HEK293 (cell line): ENCODE measurements at regions not wholly inside any gene's neighbourhood (a gene's known extent, or its start where the extent isn't known, plus 50 kb on each side); places are given as distances from the start of the nearest gene placed in this dataset.
A peak's percentile ranks its signal among the peaks of the same experiment; 100 is the strongest.
"Not testable (repeated sequence)": the region's sequence is repeated elsewhere in the genome, so short reads cannot be mapped to it uniquely, and the experiment has no call there.

Experiments
- CTCF ChIA-PET: fragments of 350-600 bp; formaldehyde crosslinking; extraction: SDS; loops from one replicate; lab custom pipeline; 2021; ENCODE audit warnings: antibody characterized with exemption; lab: Yijun Ruan, JAX
- POLR2A ChIA-PET: fragments of 300-600 bp; formaldehyde crosslinking; extraction: SDS; loops from one replicate; lab custom pipeline; 2020; ENCODE audit warnings: antibody characterized with exemption, inconsistent platforms; lab: Yijun Ruan, JAX
- H3K27ac ChIP-seq: fragments of 200-500 bp; sonication (Bioruptor generic); 2 replicates; pipeline ENCODE4 v1.5.1; 2014; ENCODE audit warnings: low read depth, low read length, control low read depth, inconsistent platforms; ENCODE audit errors: extremely low read depth
- H3K36me3 ChIP-seq, 2 experiments: fragments of 200-500 bp in 1 of 2; sonication (Bioruptor generic) in 1 of 2; 1 replicate in 1 of 2; 2 replicates in 1 of 2; pipeline ENCODE4 v1.5.1; 2014 to 2017; ENCODE audit warnings: inconsistent platforms in 2 of 2, low read length in 2 of 2; ENCODE audit not compliant: control insufficient read depth in 2 of 2, insufficient read depth in 1 of 2
- H3K4me1 ChIP-seq: fragments of 200-500 bp; sonication (Bioruptor generic); 2 replicates; pipeline ENCODE4 v1.5.1; 2014; ENCODE audit warnings: mild to moderate bottlenecking, low read length, inconsistent platforms; ENCODE audit not compliant: control insufficient read depth, insufficient read depth
- H3K4me3 ChIP-seq: 2 replicates; pipeline ENCODE4 v1.5.1; 2011; ENCODE audit warnings: low read depth, mild to moderate bottlenecking, control low read depth, low read length, moderate library complexity
- H3K9me3 ChIP-seq: fragments of 200-500 bp; sonication (Bioruptor generic); 2 replicates; pipeline ENCODE4 v1.5.1; 2014; ENCODE audit warnings: low read depth, low read length, inconsistent platforms; ENCODE audit not compliant: control insufficient read depth, insufficient read depth
- AEBP2 ChIP-seq: fragments of 450-650 bp; formaldehyde crosslinking; IDR thresholded peaks from 2 replicates; pipeline ENCODE4 v1.5.1; 2016; ENCODE audit warnings: missing biosample characterization, missing genetic modification characterization, borderline replicate concordance
- EGR2 ChIP-seq: fragments of 450-650 bp; formaldehyde crosslinking; IDR thresholded peaks from 2 replicates; pipeline ENCODE4 v1.5.1; 2016; ENCODE audit warnings: low read depth, missing biosample characterization, missing genetic modification characterization
- KLF1 ChIP-seq: fragments of 450-650 bp; formaldehyde crosslinking; IDR thresholded peaks from 2 replicates; pipeline ENCODE4 v1.5.1; 2016; ENCODE audit warnings: missing biosample characterization, missing genetic modification characterization
- PATZ1 ChIP-seq: fragments of 450-650 bp; formaldehyde crosslinking; IDR thresholded peaks from 2 replicates; pipeline ENCODE4 v1.5.1; 2016; ENCODE audit warnings: missing biosample characterization, missing genetic modification characterization
- PRDM6 ChIP-seq: fragments of 450-650 bp; formaldehyde crosslinking; IDR thresholded peaks from 2 replicates; pipeline ENCODE4 v1.5.1; 2017; ENCODE audit warnings: missing biosample characterization, missing genetic modification characterization
- YY1 ChIP-seq: fragments of 450-650 bp; formaldehyde crosslinking; IDR thresholded peaks from 2 replicates; pipeline ENCODE4 v1.5.1; 2018; ENCODE audit warnings: missing biosample characterization, missing genetic modification characterization
- ZBTB10 ChIP-seq: fragments of 450-650 bp; formaldehyde crosslinking; IDR thresholded peaks from 2 replicates; pipeline ENCODE4 v1.5.1; 2016; ENCODE audit warnings: missing biosample characterization, missing genetic modification characterization
- ZNF114 ChIP-seq: fragments of 450-650 bp; formaldehyde crosslinking; IDR thresholded peaks from 2 replicates; pipeline ENCODE4 v1.5.0; 2017; ENCODE audit warnings: missing biosample characterization, missing genetic modification characterization
- ZNF155 ChIP-seq: fragments of 450-650 bp; formaldehyde crosslinking; IDR thresholded peaks from 2 replicates; pipeline ENCODE4 v1.5.1; 2016; ENCODE audit warnings: missing biosample characterization, missing genetic modification characterization
- ZNF248 ChIP-seq: fragments of 450-650 bp; formaldehyde crosslinking; IDR thresholded peaks from 2 replicates; pipeline ENCODE4 v1.5.1; 2017; ENCODE audit warnings: missing biosample characterization, missing genetic modification characterization
- ZNF394 ChIP-seq: fragments of 450-650 bp; formaldehyde crosslinking; IDR thresholded peaks from 2 replicates; pipeline ENCODE4 v1.5.1; 2016; ENCODE audit warnings: missing biosample characterization, missing genetic modification characterization, mild to moderate bottlenecking, moderate library complexity, borderline replicate concordance
- ZNF610 ChIP-seq: fragments of 450-650 bp; formaldehyde crosslinking; IDR thresholded peaks from 2 replicates; pipeline ENCODE4 v1.5.1; 2016; ENCODE audit warnings: missing biosample characterization, missing genetic modification characterization, borderline replicate concordance
- ZNF629 ChIP-seq: fragments of 450-650 bp; formaldehyde crosslinking; IDR thresholded peaks from 2 replicates; pipeline ENCODE4 v1.5.1; 2017; ENCODE audit warnings: missing biosample characterization, missing genetic modification characterization
- ZNF704 ChIP-seq: fragments of 450-650 bp; formaldehyde crosslinking; IDR thresholded peaks from 2 replicates; pipeline ENCODE4 v1.5.1; 2016; ENCODE audit warnings: missing biosample characterization, missing genetic modification characterization
- ZNF707 ChIP-seq: fragments of 450-650 bp; formaldehyde crosslinking; IDR thresholded peaks from 2 replicates; pipeline ENCODE4 v1.5.1; 2016; ENCODE audit warnings: missing biosample characterization, missing genetic modification characterization
- ZSCAN18 ChIP-seq: fragments of 450-650 bp; formaldehyde crosslinking; IDR thresholded peaks from 2 replicates; pipeline ENCODE4 v1.5.1; 2016; ENCODE audit warnings: missing biosample characterization, missing genetic modification characterization

- not testable (repeated sequence) for H3K36me3 ChIP-seq
- TF ChIP-seq ZNF707 (tag by site-specific recombination), result peak; percentile 77
- TF ChIP-seq, all 188 proteins: peak for 1; not testable (repeated sequence) for 187
- H3K27ac ChIP-seq, H3K4me3 ChIP-seq, H3K9me3 ChIP-seq, CTCF ChIA-PET, POLR2A ChIA-PET, H3K4me1 ChIP-seq: not testable (repeated sequence)
These were observed 96.8 kb upstream of the SYN3 start for GRCh38 chr22:33154967-33155366.

- Histone ChIP-seq H3K36me3 (no peaks in the 10 kb centered on the region), H3K4me1 (no peaks in the 10 kb centered on the region), H3K27ac (no peak overlapping the region), H3K4me3 (no peak overlapping the region), H3K9me3 (no peaks in the 10 kb centered on the region)
- POLR2A ChIA-PET, result no interaction called here
- TF ChIP-seq ZSCAN18 (tag by site-specific recombination) (no peak), ZNF610 (no peak), PRDM6 (tag by site-specific recombination) (no peak), ZNF155 (tag by site-specific recombination) (no peak), KLF1 (tag by site-specific recombination) (no peak), YY1 (no peak), PATZ1 (tag by site-specific recombination) (no peak), AEBP2 (tag by site-specific recombination) (no peak), ZNF114 (tag by site-specific recombination) (no peak), ZNF704 (tag by site-specific recombination) (no peak), ZNF394 (tag by site-specific recombination) (no peak), ZBTB10 (tag by site-specific recombination) (no peak), EGR2 (tag by site-specific recombination) (no peak), ZNF248 (tag by site-specific recombination) (no peak), ZNF629 (tag by site-specific recombination) (no peak)
- CTCF ChIA-PET, result interaction anchor here (0.8 kb wide), 1 partner anchor 91 kb away, joined by 4 read pairs; the partner anchor contains the start of gene SYN3
These were observed 91.4 kb upstream of the SYN3 start for GRCh38 chr22:33149611-33150010.
